NCI-H526 treated with DMSO at 0.1 percent for 48 hours (cell line): ENCODE measurements at regions not wholly inside any gene's neighbourhood (a gene's known extent, or its start where the extent isn't known, plus 50 kb on each side); places are given as distances from the start of the nearest gene placed in this dataset.
"Not testable (repeated sequence)": the region's sequence is repeated elsewhere in the genome, so short reads cannot be mapped to it uniquely, and the experiment has no call there.

Source experiments
- DNase-seq: peaks from one replicate; lab custom pipeline; 2025; lab: John Stamatoyannopoulos, UW

DNA sequence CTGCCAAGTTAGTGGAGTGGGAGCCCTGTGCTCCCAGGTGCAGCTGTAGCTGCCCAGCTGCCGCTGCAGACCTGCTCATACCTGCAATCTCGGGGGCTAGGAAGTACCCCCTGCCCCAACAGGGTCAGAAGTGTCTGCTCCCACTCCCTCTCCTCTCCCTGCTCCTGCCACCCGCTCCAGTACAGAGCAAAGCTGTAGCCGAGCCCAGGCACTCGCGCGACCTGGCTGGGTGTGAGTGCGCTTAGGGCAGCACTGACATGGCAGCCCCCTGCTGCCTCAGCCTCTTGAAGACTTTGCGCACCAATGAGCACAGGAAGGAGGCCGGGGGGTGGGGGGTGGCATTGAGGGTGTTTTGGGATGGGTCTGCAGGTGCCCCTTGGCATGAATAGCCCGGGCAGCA is 1951.4 kb downstream of the SUCLG1 start:
- no peak for DNase-seq

DNA sequence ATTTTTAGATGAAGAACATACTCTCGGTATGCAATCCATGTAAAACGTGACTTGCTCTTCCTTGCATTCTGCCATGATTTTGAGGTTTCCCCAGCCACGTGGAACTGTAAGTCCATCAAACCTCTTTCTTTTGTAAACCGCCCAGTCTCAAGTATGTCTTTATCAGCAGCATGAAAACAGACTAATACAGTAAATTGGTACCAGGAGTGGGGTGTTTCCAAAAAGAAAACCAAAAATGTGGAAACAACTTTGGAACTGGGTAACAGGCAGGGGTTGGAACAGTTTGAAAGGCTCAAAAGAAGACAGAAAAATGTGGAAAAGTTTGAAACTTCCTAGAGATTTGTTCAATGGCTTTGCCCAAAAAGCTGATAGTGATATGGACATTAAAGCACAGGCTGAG is 1957.9 kb downstream of the SUCLG1 start:
- DNase-seq: no peak

GRCh38 chr2:82498777-82499443 is 1960.2 kb downstream of the SUCLG1 start:
- no peak for DNase-seq

DNA sequence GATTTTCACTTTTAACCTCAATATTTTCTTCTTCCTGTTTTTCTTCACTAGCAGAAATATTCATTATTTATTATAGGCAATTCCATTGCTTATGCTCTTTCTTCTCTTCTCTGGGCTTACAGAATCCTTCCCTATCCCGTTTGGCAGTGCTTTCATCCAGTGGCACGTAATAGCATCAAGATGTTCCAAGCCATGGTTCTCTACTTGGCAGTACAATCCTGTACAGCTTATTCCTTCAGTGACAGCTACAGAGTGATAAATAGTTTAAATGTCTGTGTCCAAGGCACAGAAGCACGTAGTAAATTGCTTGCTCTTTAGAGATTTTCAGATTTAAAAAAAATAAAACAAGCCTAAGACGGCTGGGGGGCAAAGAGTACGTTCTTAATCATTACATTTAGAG is 1964.3 kb downstream of the SUCLG1 start:
- no peak for DNase-seq

- DNase-seq: no peak
Measured at GRCh38 chr2:82491591-82491990, 1967.5 kb downstream of the SUCLG1 start.

DNA sequence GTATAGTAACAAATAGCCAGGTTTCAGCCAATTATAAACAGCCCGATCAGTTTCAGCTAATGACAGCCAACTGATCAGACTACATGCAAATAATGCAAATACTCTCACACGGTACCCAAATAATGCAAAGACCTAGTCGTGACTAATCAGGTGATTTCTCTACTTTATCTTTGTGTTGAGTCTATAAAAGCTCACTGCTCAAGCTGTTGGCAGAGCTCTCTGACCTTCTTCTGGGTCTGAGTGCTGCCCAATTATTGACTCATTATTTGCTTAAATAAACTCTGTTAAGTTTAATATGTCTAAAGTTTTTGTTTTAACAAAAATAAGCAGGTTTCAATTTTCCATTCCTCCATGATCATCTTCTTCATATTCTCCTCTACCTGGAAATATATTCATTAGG is 1971.7 kb downstream of the SUCLG1 start:
- no peak for DNase-seq

DNA sequence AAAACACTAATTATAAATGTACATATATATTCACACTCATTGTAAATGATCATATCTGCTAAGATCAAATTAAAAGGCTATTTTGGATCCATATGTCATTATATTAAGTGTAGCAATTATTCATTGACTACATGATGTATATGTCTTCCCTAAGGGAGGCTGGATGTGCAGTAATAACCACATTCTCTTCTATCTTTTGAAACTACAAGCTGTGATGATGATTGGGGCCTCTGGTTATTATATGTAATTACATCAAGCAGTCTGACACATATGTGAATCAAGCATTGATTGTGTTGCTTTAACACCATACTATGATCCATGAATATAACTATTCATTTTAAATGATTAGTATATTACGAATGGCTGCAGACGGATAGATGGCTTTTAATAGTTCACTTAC is 1973.4 kb downstream of the SUCLG1 start:
- DNase-seq: no peak

DNA sequence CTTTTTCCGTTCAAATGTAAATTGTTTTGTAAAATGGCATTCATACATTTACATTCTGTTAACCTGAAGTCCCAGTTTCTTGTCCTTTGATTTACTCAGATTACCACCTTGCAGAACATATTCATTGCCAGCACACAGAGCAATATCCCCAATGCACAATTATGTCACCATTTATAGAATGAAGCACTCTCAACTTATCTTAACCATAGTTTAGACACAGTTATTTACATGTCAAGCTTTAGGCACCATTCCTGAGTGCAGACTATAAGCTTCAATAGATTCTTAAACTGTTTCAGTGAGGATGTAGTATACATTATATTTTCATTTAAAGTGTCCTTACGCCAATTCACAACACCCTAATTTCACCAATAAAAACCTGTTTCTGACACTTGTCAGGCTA is 1977.9 kb downstream of the SUCLG1 start:
- no peak for DNase-seq

DNA sequence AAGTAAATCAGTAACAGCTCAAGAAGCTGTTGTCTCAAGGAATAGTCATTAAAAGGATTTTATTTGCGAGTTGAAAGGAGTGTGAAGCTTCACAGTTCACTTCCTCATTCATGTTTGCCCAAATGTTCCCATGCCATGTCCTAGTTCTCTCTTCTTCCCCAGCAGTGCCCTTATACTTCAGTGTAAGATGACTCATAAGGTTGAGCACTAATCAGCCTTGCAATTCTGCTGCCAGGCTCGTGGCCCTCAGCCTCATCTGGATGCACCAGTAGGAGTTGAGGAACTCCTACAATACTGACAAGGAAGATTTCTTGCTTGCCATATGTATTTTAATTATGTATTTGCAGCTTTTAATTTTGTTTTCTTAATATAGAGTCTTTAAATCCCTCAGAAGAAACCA is 1980.4 kb downstream of the SUCLG1 start:
- DNase-seq: no peak

- DNase-seq: no peak
Measured at GRCh38 chr2:82476094-82476493, 1983.0 kb downstream of the SUCLG1 start.

GRCh38 chr2:82428251-82428650 is 2030.8 kb downstream of the SUCLG1 start:
- no peak for DNase-seq

DNA sequence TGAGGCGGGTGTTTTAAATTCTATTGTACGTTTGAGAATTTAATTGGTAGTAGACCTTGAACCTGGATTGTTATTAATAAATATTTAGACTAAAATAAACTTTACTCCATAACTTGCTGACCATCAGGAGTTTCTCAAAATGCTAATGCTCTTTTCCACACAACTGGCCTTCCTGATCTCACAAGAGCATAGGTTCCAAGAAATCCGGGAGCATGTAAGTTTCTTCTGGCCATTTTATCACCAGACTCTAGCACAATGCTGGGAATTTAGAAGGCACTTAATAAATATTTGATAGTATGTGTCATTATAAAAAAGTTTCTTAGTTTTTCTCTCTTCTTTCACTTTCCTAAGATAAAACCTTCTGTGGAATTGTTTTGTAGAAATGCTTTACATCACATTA is 2047.1 kb downstream of the SUCLG1 start:
- DNase-seq: no peak

DNA sequence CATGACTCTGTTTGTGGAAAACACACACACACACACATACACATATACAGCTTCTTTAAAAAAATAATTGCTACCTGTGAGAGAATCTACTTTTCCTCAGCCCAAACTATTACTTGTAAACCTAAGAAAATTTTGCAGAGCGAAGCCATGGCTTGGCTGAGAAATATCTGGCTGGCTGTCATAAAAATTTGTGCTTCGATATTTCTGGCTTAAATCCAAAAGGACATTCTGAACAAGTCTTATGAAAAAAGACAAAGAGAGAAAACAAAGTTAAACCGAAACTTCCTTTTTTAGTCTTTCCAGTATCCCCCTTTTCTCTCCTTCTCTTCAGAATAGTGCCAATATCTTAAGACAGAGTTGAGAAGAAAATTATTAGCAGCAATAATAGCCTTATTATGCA is 2048.0 kb downstream of the SUCLG1 start:
- DNase-seq: no peak

- no peak for DNase-seq
Measured at GRCh38 chr2:82395531-82395930, 2063.5 kb downstream of the SUCLG1 start.

DNA sequence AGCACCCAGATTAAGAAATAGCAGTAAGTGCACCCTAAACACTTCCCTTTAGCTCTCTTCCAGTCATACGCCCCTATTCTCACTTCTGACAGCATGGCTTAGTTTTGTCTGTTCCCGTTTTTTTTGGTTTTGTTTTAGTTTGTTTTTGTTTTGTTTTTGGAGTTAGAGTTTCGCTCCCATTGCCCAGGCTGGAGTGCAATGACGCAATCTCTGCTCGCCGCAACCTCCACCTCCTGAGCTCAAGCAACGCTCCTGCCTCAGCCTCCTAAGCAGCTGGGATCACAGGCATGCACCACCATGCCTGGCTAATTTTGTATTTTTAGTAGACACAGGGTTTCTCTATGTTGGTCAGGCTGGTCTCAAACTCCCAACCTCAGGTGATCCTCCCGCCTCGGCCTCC is 2067.7 kb downstream of the SUCLG1 start:
- DNase-seq: no peak

GRCh38 chr2:82355622-82356021 is 2051.1 kb upstream of the LRRTM1 start:
- DNase-seq: no peak

GRCh38 chr2:82345910-82346309 is 2041.4 kb upstream of the LRRTM1 start:
- no peak for DNase-seq

DNA sequence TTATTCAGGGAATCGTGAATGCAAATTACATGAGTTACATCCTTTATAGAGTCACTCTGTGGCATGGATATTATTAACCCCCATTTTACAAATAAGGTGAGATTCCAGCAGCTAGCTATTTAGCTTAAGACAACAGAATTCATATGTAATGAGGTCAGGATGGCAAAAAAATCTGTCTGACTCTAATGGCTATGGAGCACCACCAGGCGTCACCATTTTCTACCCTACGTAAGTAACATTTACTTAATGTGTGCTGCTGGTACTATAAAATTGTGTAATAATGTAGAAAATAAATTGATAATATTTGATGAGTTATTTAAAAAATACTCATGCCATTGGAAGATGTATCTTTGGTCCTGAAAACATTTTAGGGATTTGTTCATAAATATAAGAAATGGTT is 2040.1 kb upstream of the LRRTM1 start:
- DNase-seq: peak; percentile 17

DNA sequence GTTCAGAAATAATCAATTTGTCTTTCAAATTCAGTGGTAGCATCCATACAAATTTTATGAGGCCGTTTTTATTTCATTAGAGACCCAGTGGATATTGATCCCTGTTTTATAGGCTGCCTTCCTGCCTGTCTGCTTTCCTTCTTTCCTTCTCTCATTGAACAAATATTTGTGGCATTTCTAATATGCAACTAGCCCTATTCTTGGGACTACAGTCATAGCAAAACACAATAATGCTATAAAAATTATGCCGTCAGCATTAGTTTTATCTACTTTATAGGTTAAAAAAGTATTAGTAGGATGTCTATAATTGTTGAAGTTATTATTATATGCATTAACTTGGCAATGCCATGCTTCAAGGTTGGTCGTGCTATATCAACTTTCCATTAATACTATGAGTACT is 2037.8 kb upstream of the LRRTM1 start:
- DNase-seq: no peak

DNA sequence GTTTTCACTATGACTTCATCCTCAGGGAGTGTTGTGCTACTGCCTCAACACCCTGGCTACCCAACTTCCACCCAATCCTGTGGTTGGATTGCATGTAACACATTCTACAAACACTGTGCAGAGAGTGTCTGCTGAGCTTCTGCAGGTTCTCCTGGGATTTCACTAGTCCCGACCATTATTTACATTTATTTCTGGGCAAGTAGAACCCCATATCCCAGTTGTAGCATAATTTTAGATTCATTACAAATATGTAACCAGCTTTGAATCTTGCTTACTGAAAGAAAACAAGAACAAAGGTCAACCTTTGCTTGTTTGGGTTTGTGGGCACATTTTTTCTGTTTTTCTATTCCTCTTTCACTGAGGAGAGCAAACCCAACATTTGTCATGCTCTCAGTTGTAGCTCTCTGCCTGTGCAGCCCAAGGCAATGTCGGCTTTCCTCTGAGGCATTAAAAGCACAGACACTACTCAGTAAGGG is 2036.1 kb upstream of the LRRTM1 start:
- no peak for DNase-seq

GRCh38 chr2:82339805-82340204 is 2035.3 kb upstream of the LRRTM1 start:
- no peak for DNase-seq

DNA sequence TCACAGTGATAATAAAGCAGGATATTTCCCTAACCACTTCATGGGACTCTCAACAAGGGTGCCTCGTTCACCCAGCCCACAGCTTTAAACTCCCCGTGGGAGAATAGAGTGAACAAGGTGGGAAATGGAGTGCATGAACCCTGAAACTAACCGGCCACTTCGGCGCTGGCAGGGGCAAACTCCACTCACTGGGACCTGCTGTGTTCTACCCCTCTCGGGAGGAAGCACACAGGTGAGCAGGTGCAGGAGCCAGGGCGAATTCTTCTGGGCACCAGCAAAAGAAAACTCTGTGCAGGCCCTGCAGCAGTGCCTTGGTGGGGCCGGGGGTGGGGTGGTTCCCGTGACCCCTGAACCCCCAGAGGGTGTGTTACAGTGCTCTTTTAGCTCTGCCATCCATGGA is 2029.1 kb upstream of the LRRTM1 start:
- no peak for DNase-seq

- DNase-seq: no peak
Measured at GRCh38 chr2:82330155-82330554, 2025.6 kb upstream of the LRRTM1 start.

- DNase-seq: not testable (repeated sequence)
Measured at GRCh38 chr2:82326180-82326767, 2021.7 kb upstream of the LRRTM1 start.
